ENCODE measurements at regions not wholly inside any gene's neighbourhood (a gene's known extent, or its start where the extent isn't known, plus 50 kb on each side); places are given as distances from the start of the nearest gene placed in this dataset.

GRCh38 chr5:54390539-54391031, 64.9 kb upstream of the HSPB3 start:
- TF ChIP-seq CTCF (IDR thresholded peaks at IDR 0.05; ENCODE audit: low read depth, low read length, missing input control) (no peak), YY1 (IDR thresholded peaks at IDR 0.05) (no peak)
